Bronchial epithelial cell (primary cell): ENCODE measurements at regions not wholly inside any gene's neighbourhood (a gene's known extent, or its start where the extent isn't known, plus 50 kb on each side); places are given as distances from the start of the nearest gene placed in this dataset.

Source experiments
- DNase-seq: peaks from one replicate; pipeline ENCODE4 v3.0.0-alpha.2; 2010; ENCODE audit warnings: low read depth
- FAIRE-seq: peaks from 2 replicates; lab custom pipeline; 2011; peaks lifted over from hg19 to GRCh38; lab: Jason Lieb, UNC
- H3K27me3 ChIP-seq: 2 replicates; pipeline ENCODE4 v1.5.1; 2011; ENCODE audit warnings: low read length; ENCODE audit not compliant: control insufficient read depth, insufficient read depth
- H3K36me3 ChIP-seq: 2 replicates; pipeline ENCODE4 v1.5.1; 2011; ENCODE audit warnings: low read length; ENCODE audit not compliant: control insufficient read depth, insufficient read depth
- H3K4me3 ChIP-seq: 2 replicates; pipeline ENCODE4 v1.5.1; 2011; ENCODE audit warnings: mild to moderate bottlenecking, low read depth, low read length, control low read depth
- TF ChIP-seq, protein P1 (sequence below): IDR thresholded peaks from 2 replicates; pipeline ENCODE4 v1.5.1; 2011; ENCODE audit warnings: mild to moderate bottlenecking, moderate library complexity, low read length, control low read depth, inconsistent platforms; ENCODE audit not compliant: insufficient read depth, severe bottlenecking

DNA sequence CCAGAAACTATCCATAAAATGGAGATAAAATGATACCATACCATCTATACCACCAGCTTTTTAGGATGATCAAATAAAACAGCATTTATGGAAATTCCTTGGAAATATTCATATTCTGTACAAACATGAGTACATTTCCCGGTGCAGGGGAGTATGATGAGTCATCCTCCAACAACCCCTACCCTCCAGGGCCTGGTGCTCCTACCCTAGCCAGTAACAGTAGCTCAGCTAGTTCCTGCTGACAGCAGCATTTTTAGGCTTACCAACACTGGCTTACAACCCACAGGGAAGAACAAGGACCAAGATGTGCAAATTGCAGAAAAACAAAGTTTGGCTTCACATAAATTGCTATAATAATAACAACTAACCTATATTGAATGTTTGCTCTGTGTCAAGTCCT lies 406.2 kb upstream of the CADM1 start:
- no peak for DNase-seq
- no peaks in the 10 kb centered on the region for H3K27me3 ChIP-seq
- H3K36me3 ChIP-seq = no peaks in the 10 kb centered on the region
- TF ChIP-seq, protein P1, sequence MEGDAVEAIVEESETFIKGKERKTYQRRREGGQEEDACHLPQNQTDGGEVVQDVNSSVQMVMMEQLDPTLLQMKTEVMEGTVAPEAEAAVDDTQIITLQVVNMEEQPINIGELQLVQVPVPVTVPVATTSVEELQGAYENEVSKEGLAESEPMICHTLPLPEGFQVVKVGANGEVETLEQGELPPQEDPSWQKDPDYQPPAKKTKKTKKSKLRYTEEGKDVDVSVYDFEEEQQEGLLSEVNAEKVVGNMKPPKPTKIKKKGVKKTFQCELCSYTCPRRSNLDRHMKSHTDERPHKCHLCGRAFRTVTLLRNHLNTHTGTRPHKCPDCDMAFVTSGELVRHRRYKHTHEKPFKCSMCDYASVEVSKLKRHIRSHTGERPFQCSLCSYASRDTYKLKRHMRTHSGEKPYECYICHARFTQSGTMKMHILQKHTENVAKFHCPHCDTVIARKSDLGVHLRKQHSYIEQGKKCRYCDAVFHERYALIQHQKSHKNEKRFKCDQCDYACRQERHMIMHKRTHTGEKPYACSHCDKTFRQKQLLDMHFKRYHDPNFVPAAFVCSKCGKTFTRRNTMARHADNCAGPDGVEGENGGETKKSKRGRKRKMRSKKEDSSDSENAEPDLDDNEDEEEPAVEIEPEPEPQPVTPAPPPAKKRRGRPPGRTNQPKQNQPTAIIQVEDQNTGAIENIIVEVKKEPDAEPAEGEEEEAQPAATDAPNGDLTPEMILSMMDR = no peak
- H3K4me3 ChIP-seq = no peak overlapping the region
- no peak for FAIRE-seq

DNA sequence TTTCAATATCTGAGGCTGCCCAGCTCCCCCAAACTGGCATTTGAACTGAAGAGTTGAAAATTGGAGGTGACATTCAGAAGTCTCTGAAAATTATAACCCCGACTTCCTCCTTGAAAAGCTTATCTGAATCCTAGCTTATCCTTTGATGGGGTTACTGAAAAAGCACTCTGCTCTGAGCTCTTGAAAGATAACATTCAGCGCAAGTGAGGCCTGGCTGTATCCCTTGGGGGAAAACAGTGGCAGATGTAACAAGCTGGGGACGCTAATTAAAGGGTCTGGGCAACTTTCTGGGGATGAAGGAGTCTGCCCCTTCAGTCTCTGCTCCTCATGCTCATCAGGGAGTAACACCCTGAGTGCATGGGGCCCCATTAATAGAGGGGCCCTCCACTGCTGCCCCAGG lies 402.0 kb upstream of the CADM1 start:
- H3K36me3 ChIP-seq = no peaks in the 10 kb centered on the region
- H3K27me3 ChIP-seq = no peaks in the 10 kb centered on the region
- no peak for DNase-seq
- FAIRE-seq = no peak
- H3K4me3 ChIP-seq = no peak overlapping the region
- TF ChIP-seq, protein P1 = no peak

DNA sequence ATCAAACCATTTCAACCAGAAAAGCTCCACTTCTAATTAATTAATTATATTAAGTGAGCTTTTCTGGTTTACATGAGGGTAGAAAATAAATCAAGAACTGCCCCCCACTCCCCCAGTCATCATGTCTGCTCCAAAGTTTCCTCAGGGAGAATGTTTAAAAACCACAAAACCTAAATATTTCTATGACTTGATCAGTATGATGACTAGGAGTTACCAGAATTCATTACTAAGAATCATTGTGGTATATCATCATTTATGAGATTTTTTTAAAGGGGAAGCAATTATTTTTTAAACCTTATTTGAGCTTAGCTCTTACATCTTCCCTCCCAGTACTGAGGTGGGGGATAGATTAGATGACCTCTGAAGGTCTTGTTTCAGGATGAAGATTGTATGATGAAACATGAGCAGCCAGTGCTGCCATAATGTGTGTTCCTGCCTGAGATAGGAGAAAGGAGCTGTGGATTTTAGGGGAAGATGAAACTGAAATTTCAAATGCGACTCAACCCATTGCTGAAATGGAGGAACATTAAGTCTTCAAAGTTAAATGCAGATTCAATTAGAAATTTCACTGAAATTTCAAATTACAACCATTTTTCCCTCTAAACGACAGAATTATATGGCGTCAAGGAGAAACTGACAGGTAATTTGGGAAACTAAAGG lies 401.3 kb upstream of the CADM1 start:
- H3K36me3 ChIP-seq = no peaks in the 10 kb centered on the region
- TF ChIP-seq, protein P1 = no peak
- no peaks in the 10 kb centered on the region for H3K27me3 ChIP-seq
- DNase-seq (no peak), FAIRE-seq (no peak)
- no peak overlapping the region for H3K4me3 ChIP-seq

DNA sequence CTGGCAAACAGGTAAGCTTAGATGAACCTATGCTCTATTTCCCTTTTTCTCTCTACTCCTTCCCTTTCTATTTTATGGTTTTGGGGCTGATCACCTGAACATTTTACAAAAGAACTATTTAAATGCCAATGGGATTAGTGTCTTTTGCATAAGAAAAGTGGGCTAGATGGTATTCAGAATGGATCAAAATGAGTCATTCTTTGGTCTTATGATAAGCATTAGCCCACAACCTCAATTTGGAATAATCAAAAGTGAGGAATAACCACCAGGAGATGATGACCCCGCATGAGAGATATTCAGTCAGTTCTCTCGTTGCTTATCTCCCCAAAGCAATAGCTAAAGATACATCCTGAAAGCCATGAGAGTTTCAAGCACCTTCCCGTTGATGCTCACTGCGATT lies 399.0 kb upstream of the CADM1 start:
- no peak for DNase-seq
- no peak overlapping the region for H3K4me3 ChIP-seq
- TF ChIP-seq, protein P1 = no peak
- no peak for FAIRE-seq
- H3K27me3 ChIP-seq = no peaks in the 10 kb centered on the region
- no peaks in the 10 kb centered on the region for H3K36me3 ChIP-seq

DNA sequence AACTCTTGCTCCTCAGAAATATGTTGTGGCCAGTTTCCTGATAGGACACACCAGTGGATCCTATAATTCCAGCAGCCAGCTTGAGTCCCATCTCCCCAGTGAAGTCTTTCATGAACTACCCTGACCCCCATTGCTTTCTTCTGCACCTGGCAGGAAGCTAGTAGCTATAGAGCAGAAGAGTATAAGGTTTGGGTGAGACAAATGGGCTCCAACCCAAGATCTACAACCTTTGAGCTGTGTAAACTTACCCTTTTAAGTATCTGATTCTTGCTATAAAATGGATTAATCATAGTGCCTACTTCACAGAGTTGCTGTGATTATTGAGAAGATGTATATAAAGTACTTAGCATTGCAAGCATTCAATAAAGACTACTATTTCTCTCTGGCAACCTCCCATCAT lies 396.9 kb upstream of the CADM1 start:
- TF ChIP-seq, protein P1 = no peak
- Histone ChIP-seq H3K27me3 (no peaks in the 10 kb centered on the region), H3K36me3 (no peaks in the 10 kb centered on the region), H3K4me3 (no peak overlapping the region)
- DNase-seq (no peak), FAIRE-seq (no peak)

DNA sequence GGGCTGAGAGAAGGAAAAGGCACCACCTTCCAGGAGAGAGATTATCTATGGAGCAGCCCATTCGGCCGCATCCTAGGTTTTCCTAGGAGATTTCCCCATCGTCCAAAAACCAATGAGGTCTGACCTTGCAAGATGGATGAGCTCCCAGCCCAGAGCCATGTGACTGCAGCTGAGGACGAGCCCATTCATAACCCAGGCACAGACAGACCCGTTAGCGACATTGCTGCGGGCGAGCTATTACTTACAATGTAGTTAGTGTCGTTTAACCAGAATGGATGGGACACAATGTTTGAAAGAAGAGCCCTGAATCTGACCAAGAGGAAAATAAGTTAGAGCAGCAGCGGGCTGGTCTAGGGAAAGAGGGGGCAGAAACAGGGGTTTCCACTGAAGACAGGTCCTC lies 395.9 kb upstream of the CADM1 start:
- TF ChIP-seq, protein P1 = no peak
- DNase-seq (no peak), FAIRE-seq (no peak)
- Histone ChIP-seq H3K4me3 (no peak overlapping the region), H3K36me3 (no peaks in the 10 kb centered on the region), H3K27me3 (no peaks in the 10 kb centered on the region)
